ENCODE measurements at regions not wholly inside any gene's neighbourhood (a gene's known extent, or its start where the extent isn't known, plus 50 kb on each side); places are given as distances from the start of the nearest gene placed in this dataset.

GRCh38 chr4:83876047-83876446 is 340.1 kb downstream of the GPAT3 start:
- 0% methylated on average over 1 of the region's 1 CpG for WGBS (ENCODE audit: insufficient coverage, low coverage, missing lambda C conversion rate)
- no peak overlapping the region for H3K4me3 ChIP-seq
- H3K27me3 ChIP-seq (ENCODE audit: control insufficient read depth in 2 of 2, insufficient read depth in 2 of 2, low read length in 2 of 2), result no peaks in the 10 kb centered on the region
- H2AFZ ChIP-seq (ENCODE audit: low read depth, low read length), result no peak overlapping the region
- no peak overlapping the region for H3K4me2 ChIP-seq (ENCODE audit: insufficient read depth, low read length)
- intact Hi-C loops (cut with micrococcal nuclease), result no loop called here
- no peaks in the 10 kb centered on the region for H3K36me3 ChIP-seq (ENCODE audit: control insufficient read depth, insufficient read depth, low read length)
- H3K9me3 ChIP-seq (replicated peaks; ENCODE audit: control insufficient read depth, insufficient read depth, low read depth, low read length), result no peaks in the 10 kb centered on the region
- in situ Hi-C loops (cut with MboI), result no loop called here
- POLR2A ChIA-PET, result no interaction called here
- no peak for FAIRE-seq
- no peaks in the 10 kb centered on the region for H3K79me2 ChIP-seq (ENCODE audit: control insufficient read depth, insufficient read depth, low read length)
- BruUV-seq (replicated peaks), result no TSS peak
- no peaks in the 10 kb centered on the region for H3K4me1 ChIP-seq (replicated peaks in 1 of 2; ENCODE audit: control insufficient read depth in 2 of 2, insufficient read depth in 2 of 2, low read length in 2 of 2)
- TF ChIP-seq RBBP5 (IDR thresholded peaks at IDR 0.05; ENCODE audit: borderline replicate concordance, insufficient read depth, low read length, poor library complexity, severe bottlenecking) (no peak), PML (IDR thresholded peaks at IDR 0.05; ENCODE audit: low read length) (no peak), KLF16 (IDR thresholded peaks at IDR 0.05) (no peak), ARID2 (IDR thresholded peaks at IDR 0.05) (no peak), ADNP (tag; IDR thresholded peaks at IDR 0.05) (no peak), ETV1 (tag; conservative IDR thresholded peaks at IDR 0.05; ENCODE audit: low read depth) (no peak), ZNF134 (CRISPR knock-in tag; conservative IDR thresholded peaks at IDR 0.05) (no peak)
- no peak overlapping the region for H3K27ac ChIP-seq (ENCODE audit: extremely low read depth, low read depth, low read length)
- CTCF ChIA-PET (ENCODE audit: low intra/inter-chr PET ratio), result no interaction called here
- DNase-seq (ENCODE audit: extremely low read depth in 1 of 4, low spot score in 3 of 4), result no peak
- no peaks in the 10 kb centered on the region for H3K9me1 ChIP-seq (ENCODE audit: control insufficient read depth, insufficient read depth, low read length)
- ATAC-seq, result no peak
- H4K20me1 ChIP-seq (replicated peaks; ENCODE audit: control insufficient read depth, insufficient read depth, low read length), result no peaks in the 10 kb centered on the region; the same call in 1 of the 2 replicates
- no peak overlapping the region for H3K9ac ChIP-seq (ENCODE audit: insufficient read depth in 1 of 2, low read depth in 2 of 2, low read length in 2 of 2)

- no TSS peak for BruUV-seq (replicated peaks)
- no peak overlapping the region for H3K4me2 ChIP-seq (ENCODE audit: insufficient read depth, low read length)
- H4K20me1 ChIP-seq (replicated peaks; ENCODE audit: control insufficient read depth, insufficient read depth, low read length), result no peaks in the 10 kb centered on the region
- DNase-seq (ENCODE audit: extremely low read depth in 1 of 4, low spot score in 3 of 4) (no peak), FAIRE-seq (no peak), ATAC-seq (no peak)
- intact Hi-C loops (cut with micrococcal nuclease), result no loop called here
- no peak overlapping the region for H2AFZ ChIP-seq (ENCODE audit: low read depth, low read length)
- H3K79me2 ChIP-seq (ENCODE audit: control insufficient read depth, insufficient read depth, low read length), result no peaks in the 10 kb centered on the region
- no peaks in the 10 kb centered on the region for H3K9me1 ChIP-seq (ENCODE audit: control insufficient read depth, insufficient read depth, low read length)
- CTCF ChIA-PET (ENCODE audit: low intra/inter-chr PET ratio), result no interaction called here
- H3K27ac ChIP-seq (ENCODE audit: extremely low read depth, low read depth, low read length), result no peak overlapping the region
- 3% methylated on average over 2 of the region's 2 CpGs for WGBS (ENCODE audit: insufficient coverage, low coverage, missing lambda C conversion rate)
- H3K27me3 ChIP-seq (ENCODE audit: control insufficient read depth in 2 of 2, insufficient read depth in 2 of 2, low read length in 2 of 2), result no peaks in the 10 kb centered on the region
- H3K4me1 ChIP-seq (replicated peaks in 1 of 2; ENCODE audit: control insufficient read depth in 2 of 2, insufficient read depth in 2 of 2, low read length in 2 of 2), result no peaks in the 10 kb centered on the region
- no peak overlapping the region for H3K9ac ChIP-seq (ENCODE audit: insufficient read depth in 1 of 2, low read depth in 2 of 2, low read length in 2 of 2)
- no peaks in the 10 kb centered on the region for H3K9me3 ChIP-seq (replicated peaks; ENCODE audit: control insufficient read depth, insufficient read depth, low read depth, low read length)
- no peak overlapping the region for H3K4me3 ChIP-seq
- POLR2A ChIA-PET, result no interaction called here
- in situ Hi-C loops (cut with MboI), result no loop called here
- no peaks in the 10 kb centered on the region for H3K36me3 ChIP-seq (ENCODE audit: control insufficient read depth, insufficient read depth, low read length)
- no peak for TF ChIP-seq CEBPZ (IDR thresholded peaks at IDR 0.05; ENCODE audit: borderline replicate concordance, low read depth, low read length)
- no peak for TF ChIP-seq PHB2 (IDR thresholded peaks at IDR 0.05; ENCODE audit: low read depth)
- no peak for TF ChIP-seq CHD1 (IDR thresholded peaks at IDR 0.05; ENCODE audit: low read length)
- no peak for TF ChIP-seq NR2F6 (CRISPR knock-in tag; IDR thresholded peaks at IDR 0.05)
- no peak for TF ChIP-seq ZNF146 (CRISPR knock-in tag; IDR thresholded peaks at IDR 0.05; ENCODE audit: unreplicated experiment)
- no peak for TF ChIP-seq ZBTB5 (IDR thresholded peaks at IDR 0.05)
- TF ChIP-seq RBM14 (IDR thresholded peaks at IDR 0.05; ENCODE audit: borderline replicate concordance, insufficient read depth, low read depth, low read length), result no peak
Observed at GRCh38 chr4:83875437-83875836, 339.5 kb downstream of the GPAT3 start.

All from K562 (cell line).